Prostate gland (tissue), 2 donors: ENCODE measurements at regions not wholly inside any gene's neighbourhood (a gene's known extent, or its start where the extent isn't known, plus 50 kb on each side); places are given as distances from the start of the nearest gene placed in this dataset.

Experiments
- POLR2A ChIP-seq: fragments of 450-650 bp; IDR thresholded peaks from one replicate; pipeline ENCODE4 v1.6.1; 2016; ENCODE audit warnings: antibody characterized with exemption, mild to moderate bottlenecking
- TF ChIP-seq, protein P1 (sequence below), 4 experiments: fragments of 200-600 bp in 2 of 4; fragments of 450-650 bp in 2 of 4; sonication (generic) in 2 of 4; IDR thresholded peaks; 1 replicate in 3 of 4; 2 replicates in 1 of 4; pipeline ENCODE4 v1.5.1; 2016 to 2019; ENCODE audit warnings: antibody characterized with exemption in 4 of 4, mild to moderate bottlenecking in 2 of 4, moderate library complexity in 2 of 4

- TF ChIP-seq, protein P1, sequence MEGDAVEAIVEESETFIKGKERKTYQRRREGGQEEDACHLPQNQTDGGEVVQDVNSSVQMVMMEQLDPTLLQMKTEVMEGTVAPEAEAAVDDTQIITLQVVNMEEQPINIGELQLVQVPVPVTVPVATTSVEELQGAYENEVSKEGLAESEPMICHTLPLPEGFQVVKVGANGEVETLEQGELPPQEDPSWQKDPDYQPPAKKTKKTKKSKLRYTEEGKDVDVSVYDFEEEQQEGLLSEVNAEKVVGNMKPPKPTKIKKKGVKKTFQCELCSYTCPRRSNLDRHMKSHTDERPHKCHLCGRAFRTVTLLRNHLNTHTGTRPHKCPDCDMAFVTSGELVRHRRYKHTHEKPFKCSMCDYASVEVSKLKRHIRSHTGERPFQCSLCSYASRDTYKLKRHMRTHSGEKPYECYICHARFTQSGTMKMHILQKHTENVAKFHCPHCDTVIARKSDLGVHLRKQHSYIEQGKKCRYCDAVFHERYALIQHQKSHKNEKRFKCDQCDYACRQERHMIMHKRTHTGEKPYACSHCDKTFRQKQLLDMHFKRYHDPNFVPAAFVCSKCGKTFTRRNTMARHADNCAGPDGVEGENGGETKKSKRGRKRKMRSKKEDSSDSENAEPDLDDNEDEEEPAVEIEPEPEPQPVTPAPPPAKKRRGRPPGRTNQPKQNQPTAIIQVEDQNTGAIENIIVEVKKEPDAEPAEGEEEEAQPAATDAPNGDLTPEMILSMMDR (IDR thresholded peaks at IDR 0.05), result no peak
- no peak for TF ChIP-seq POLR2A
These were observed 927.7 kb upstream of the CDH2 start for GRCh38 chr18:29104671-29105070.
